ENCODE measurements at regions not wholly inside any gene's neighbourhood (a gene's known extent, or its start where the extent isn't known, plus 50 kb on each side); places are given as distances from the start of the nearest gene placed in this dataset.

DNA sequence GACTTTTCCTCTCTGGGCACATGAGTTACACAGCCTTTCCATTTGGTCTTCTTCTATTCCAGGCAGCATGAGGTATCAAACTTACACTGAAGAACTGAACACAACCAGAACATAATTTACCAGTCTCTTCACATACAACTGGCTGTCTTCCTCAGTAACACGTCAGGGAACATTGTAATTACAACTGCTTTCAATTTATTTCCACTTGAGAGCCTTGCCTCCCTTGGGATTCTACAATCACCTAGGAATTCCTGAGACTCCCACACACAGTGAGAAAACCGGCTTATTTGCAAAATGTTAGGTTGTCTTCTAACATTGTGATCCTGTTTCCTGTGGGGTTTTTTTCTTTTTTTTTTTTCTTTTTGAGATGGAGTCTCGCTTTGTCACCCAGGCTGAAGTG lies 149.9 kb downstream of the TMX3 start:
- H3K36me3 ChIP-seq (replicated peaks; ENCODE audit: low read depth, low read length), result no peaks in the 10 kb centered on the region
- no peaks in the 10 kb centered on the region for H3K79me2 ChIP-seq (ENCODE audit: low read length)
- no peak overlapping the region for H2AFZ ChIP-seq (ENCODE audit: low read depth, low read length)
- no peak overlapping the region for H3K4me2 ChIP-seq (ENCODE audit: low read length)
- TF ChIP-seq EZH2phosphoT487 (IDR thresholded peaks at IDR 0.05; ENCODE audit: low read depth), result no peak
- TF ChIP-seq, protein P1, sequence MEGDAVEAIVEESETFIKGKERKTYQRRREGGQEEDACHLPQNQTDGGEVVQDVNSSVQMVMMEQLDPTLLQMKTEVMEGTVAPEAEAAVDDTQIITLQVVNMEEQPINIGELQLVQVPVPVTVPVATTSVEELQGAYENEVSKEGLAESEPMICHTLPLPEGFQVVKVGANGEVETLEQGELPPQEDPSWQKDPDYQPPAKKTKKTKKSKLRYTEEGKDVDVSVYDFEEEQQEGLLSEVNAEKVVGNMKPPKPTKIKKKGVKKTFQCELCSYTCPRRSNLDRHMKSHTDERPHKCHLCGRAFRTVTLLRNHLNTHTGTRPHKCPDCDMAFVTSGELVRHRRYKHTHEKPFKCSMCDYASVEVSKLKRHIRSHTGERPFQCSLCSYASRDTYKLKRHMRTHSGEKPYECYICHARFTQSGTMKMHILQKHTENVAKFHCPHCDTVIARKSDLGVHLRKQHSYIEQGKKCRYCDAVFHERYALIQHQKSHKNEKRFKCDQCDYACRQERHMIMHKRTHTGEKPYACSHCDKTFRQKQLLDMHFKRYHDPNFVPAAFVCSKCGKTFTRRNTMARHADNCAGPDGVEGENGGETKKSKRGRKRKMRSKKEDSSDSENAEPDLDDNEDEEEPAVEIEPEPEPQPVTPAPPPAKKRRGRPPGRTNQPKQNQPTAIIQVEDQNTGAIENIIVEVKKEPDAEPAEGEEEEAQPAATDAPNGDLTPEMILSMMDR (IDR thresholded peaks at IDR 0.05; ENCODE audit: low read depth, low read length), result no peak
- H4K20me1 ChIP-seq (ENCODE audit: insufficient read depth, low read length), result no peaks in the 10 kb centered on the region
- no peaks in the 10 kb centered on the region for H3K4me1 ChIP-seq (ENCODE audit: low read length)
- H3K4me3 ChIP-seq (ENCODE audit: low read length), result no peak overlapping the region
- no peak overlapping the region for H3K9ac ChIP-seq (ENCODE audit: low read length)
- no peak overlapping the region for H3K27ac ChIP-seq (ENCODE audit: low read length)
- no peaks in the 10 kb centered on the region for H3K27me3 ChIP-seq (ENCODE audit: low read depth, low read length)
- H3K9me3 ChIP-seq (ENCODE audit: insufficient read depth, low read length), result no peaks in the 10 kb centered on the region

DNA sequence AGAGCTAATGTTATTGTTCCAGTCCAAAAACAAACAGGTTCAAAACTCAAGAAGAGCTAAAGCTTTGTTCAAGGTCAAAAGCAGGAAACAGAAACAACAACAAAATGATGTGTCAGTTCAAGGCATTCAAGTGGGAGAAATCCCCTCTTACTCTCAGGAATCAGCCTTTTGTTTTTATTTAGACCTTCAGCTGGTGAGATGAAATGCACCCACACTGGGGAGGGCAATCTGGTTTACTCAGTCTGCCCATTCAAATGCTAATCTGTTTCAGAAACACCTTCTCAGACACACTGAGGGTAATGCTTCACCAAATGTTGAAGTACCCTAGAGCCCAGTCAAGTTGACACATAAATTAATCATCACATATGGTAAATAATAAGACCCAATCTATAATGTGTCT lies 150.6 kb downstream of the TMX3 start:
- H3K79me2 ChIP-seq (ENCODE audit: low read length), result no peaks in the 10 kb centered on the region
- H3K36me3 ChIP-seq (replicated peaks; ENCODE audit: low read depth, low read length), result no peaks in the 10 kb centered on the region
- no peak for TF ChIP-seq EZH2phosphoT487 (IDR thresholded peaks at IDR 0.05; ENCODE audit: low read depth)
- TF ChIP-seq, protein P1 (IDR thresholded peaks at IDR 0.05; ENCODE audit: low read depth, low read length), result no peak
- H3K4me2 ChIP-seq (ENCODE audit: low read length), result no peak overlapping the region
- no peak overlapping the region for H2AFZ ChIP-seq (ENCODE audit: low read depth, low read length)
- H3K9ac ChIP-seq (ENCODE audit: low read length), result no peak overlapping the region
- no peak overlapping the region for H3K4me3 ChIP-seq (ENCODE audit: low read length)
- no peaks in the 10 kb centered on the region for H3K27me3 ChIP-seq (ENCODE audit: low read depth, low read length)
- no peaks in the 10 kb centered on the region for H4K20me1 ChIP-seq (ENCODE audit: insufficient read depth, low read length)
- no peaks in the 10 kb centered on the region for H3K9me3 ChIP-seq (ENCODE audit: insufficient read depth, low read length)
- no peak overlapping the region for H3K27ac ChIP-seq (ENCODE audit: low read length)
- no peaks in the 10 kb centered on the region for H3K4me1 ChIP-seq (ENCODE audit: low read length)

DNA sequence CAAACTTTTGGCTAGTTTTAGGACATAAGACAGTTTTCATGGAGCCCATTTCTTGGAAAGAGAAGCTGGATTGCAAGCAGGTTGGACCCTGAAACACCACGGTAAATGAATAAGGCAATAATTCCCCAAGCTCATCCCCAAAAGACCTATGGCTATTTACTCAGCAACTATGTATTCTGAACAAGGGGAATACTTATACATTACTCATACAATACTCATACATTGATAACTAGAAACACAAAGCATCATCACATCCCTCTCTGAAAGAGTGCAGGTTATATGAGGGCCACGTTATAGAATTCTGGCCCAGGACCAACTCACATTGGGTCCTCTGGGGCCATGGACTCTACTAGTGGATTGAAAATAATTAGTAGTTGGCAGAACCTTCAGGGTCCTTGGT lies 154.8 kb downstream of the TMX3 start:
- no peaks in the 10 kb centered on the region for H4K20me1 ChIP-seq (ENCODE audit: insufficient read depth, low read length)
- no peaks in the 10 kb centered on the region for H3K9me3 ChIP-seq (ENCODE audit: insufficient read depth, low read length)
- no peak overlapping the region for H3K4me2 ChIP-seq (ENCODE audit: low read length)
- H3K27me3 ChIP-seq (ENCODE audit: low read depth, low read length), result no peaks in the 10 kb centered on the region
- no peaks in the 10 kb centered on the region for H3K79me2 ChIP-seq (ENCODE audit: low read length)
- no peaks in the 10 kb centered on the region for H3K4me1 ChIP-seq (ENCODE audit: low read length)
- H3K4me3 ChIP-seq (ENCODE audit: low read length), result no peak overlapping the region
- no peaks in the 10 kb centered on the region for H3K36me3 ChIP-seq (replicated peaks; ENCODE audit: low read depth, low read length)
- H3K9ac ChIP-seq (ENCODE audit: low read length), result no peak overlapping the region
- TF ChIP-seq, protein P1 (IDR thresholded peaks at IDR 0.05; ENCODE audit: low read depth, low read length), result no peak
- TF ChIP-seq EZH2phosphoT487 (IDR thresholded peaks at IDR 0.05; ENCODE audit: low read depth), result no peak
- no peak overlapping the region for H3K27ac ChIP-seq (ENCODE audit: low read length)
- H2AFZ ChIP-seq (ENCODE audit: low read depth, low read length), result no peak overlapping the region

DNA sequence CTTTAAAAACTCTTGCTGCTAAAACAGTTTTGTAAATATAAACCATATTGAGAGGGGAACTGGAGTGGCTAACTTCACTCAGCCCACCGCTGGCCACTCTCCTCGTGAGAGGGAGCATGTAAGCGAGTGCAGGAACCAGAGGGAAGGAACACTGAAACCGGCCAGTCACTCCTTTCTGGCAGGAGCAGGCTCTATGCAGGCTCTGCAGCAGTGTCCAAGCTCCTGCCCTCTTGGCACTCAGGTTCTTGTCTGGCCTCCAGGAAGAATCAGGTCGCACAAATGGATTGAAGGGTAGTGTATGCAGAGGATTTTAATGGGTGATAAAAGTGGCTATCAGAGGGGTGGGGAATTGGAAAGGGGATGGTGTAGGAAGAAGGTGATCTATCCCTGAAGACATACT lies 157.7 kb downstream of the TMX3 start:
- Histone ChIP-seq H3K4me3 (ENCODE audit: low read length) (no peak overlapping the region), H3K27ac (ENCODE audit: low read length) (no peak overlapping the region), H3K27me3 (ENCODE audit: low read depth, low read length) (no peaks in the 10 kb centered on the region), H3K4me1 (ENCODE audit: low read length) (no peaks in the 10 kb centered on the region), H3K9ac (ENCODE audit: low read length) (no peak overlapping the region), H3K36me3 (replicated peaks; ENCODE audit: low read depth, low read length) (no peaks in the 10 kb centered on the region), H2AFZ (ENCODE audit: low read depth, low read length) (no peak overlapping the region), H3K9me3 (ENCODE audit: insufficient read depth, low read length) (no peaks in the 10 kb centered on the region), H4K20me1 (ENCODE audit: insufficient read depth, low read length) (no peaks in the 10 kb centered on the region), H3K79me2 (ENCODE audit: low read length) (no peaks in the 10 kb centered on the region), H3K4me2 (ENCODE audit: low read length) (no peak overlapping the region)
- TF ChIP-seq, protein P1 (IDR thresholded peaks at IDR 0.05; ENCODE audit: low read depth, low read length), result no peak
- TF ChIP-seq EZH2phosphoT487 (IDR thresholded peaks at IDR 0.05; ENCODE audit: low read depth), result no peak

Data from OCI-LY3 (cell line).